H9 (cell line): ENCODE measurements at regions not wholly inside any gene's neighbourhood (a gene's known extent, or its start where the extent isn't known, plus 50 kb on each side); places are given as distances from the start of the nearest gene placed in this dataset.

Source experiments
- DNase-seq: peaks from one replicate; pipeline ENCODE4 v3.0.0-alpha.2; 2017
- H2AFZ ChIP-seq: one replicate; pipeline ENCODE4 v1.6.1; 2013; ENCODE audit warnings: mild to moderate bottlenecking, low read length, control low read depth, moderate library complexity
- H2AK5ac ChIP-seq: 2 replicates; pipeline ENCODE4 v1.6.1; 2013; ENCODE audit warnings: low read length, control low read depth, mixed read lengths; ENCODE audit not compliant: insufficient read length
- H2BK120ac ChIP-seq: one replicate; pipeline ENCODE4 v1.6.1; 2013; ENCODE audit warnings: low read depth, mild to moderate bottlenecking, low read length, control low read depth, inconsistent platforms; ENCODE audit not compliant: poor library complexity, severe bottlenecking
- H2BK12ac ChIP-seq: 2 replicates; pipeline ENCODE4 v1.6.1; 2013; ENCODE audit warnings: low read length, control low read depth, mixed read lengths, low read depth; ENCODE audit not compliant: insufficient read length
- H2BK15ac ChIP-seq: 2 replicates; pipeline ENCODE4 v1.6.1; 2013; ENCODE audit warnings: low read depth, low read length, control low read depth
- H2BK20ac ChIP-seq: one replicate; pipeline ENCODE4 v1.6.1; 2013; ENCODE audit warnings: low read depth, mild to moderate bottlenecking, low read length, control low read depth, inconsistent platforms; ENCODE audit not compliant: poor library complexity, severe bottlenecking
- H2BK5ac ChIP-seq: 2 replicates; pipeline ENCODE4 v1.6.1; 2013; ENCODE audit warnings: low read length, control low read depth, mixed read lengths; ENCODE audit not compliant: insufficient read length
- H3K14ac ChIP-seq: 2 replicates; pipeline ENCODE4 v1.6.1; 2013; ENCODE audit warnings: low read length, control low read depth; ENCODE audit not compliant: insufficient read depth
- H3K18ac ChIP-seq: 2 replicates; pipeline ENCODE4 v1.6.1; 2013; ENCODE audit warnings: low read depth, mild to moderate bottlenecking, mixed read lengths, low read length, control low read depth; ENCODE audit not compliant: insufficient read length
- H3K23ac ChIP-seq: 2 replicates; pipeline ENCODE4 v1.6.1; 2013; ENCODE audit warnings: low read length, control low read depth, mixed read lengths, low read depth; ENCODE audit not compliant: insufficient read length
- H3K23me2 ChIP-seq: 2 replicates; pipeline ENCODE4 v1.6.1; 2013; ENCODE audit warnings: low read depth, mild to moderate bottlenecking, mixed read lengths, low read length, control low read depth; ENCODE audit not compliant: insufficient read length, poor library complexity, severe bottlenecking
- H3K27ac ChIP-seq: 2 replicates; pipeline ENCODE4 v1.5.1; 2013; ENCODE audit warnings: low read length, control low read depth, mixed read lengths, low read depth; ENCODE audit not compliant: insufficient read length
- H3K27me3 ChIP-seq: 2 replicates; pipeline ENCODE4 v1.6.1; 2013; ENCODE audit warnings: low read length, control low read depth, inconsistent platforms; ENCODE audit not compliant: insufficient read depth
- H3K4ac ChIP-seq: 2 replicates; pipeline ENCODE4 v1.6.1; 2013; ENCODE audit warnings: low read depth, mild to moderate bottlenecking, control low read depth, inconsistent platforms, low read length, moderate library complexity
- H3K4me1 ChIP-seq: 2 replicates; pipeline ENCODE4 v1.6.1; 2013; ENCODE audit warnings: low read length, control low read depth, inconsistent platforms; ENCODE audit not compliant: insufficient read depth
- H3K4me2 ChIP-seq: 2 replicates; pipeline ENCODE4 v1.6.1; 2013; ENCODE audit warnings: low read length, control low read depth, mixed read lengths; ENCODE audit not compliant: insufficient read length, insufficient read depth
- H3K56ac ChIP-seq: 2 replicates; pipeline ENCODE4 v1.6.1; 2013; ENCODE audit warnings: low read depth, mild to moderate bottlenecking, mixed read lengths, low read length, control low read depth; ENCODE audit not compliant: insufficient read length
- H3K79me1 ChIP-seq: 2 replicates; pipeline ENCODE4 v1.6.1; 2013; ENCODE audit warnings: low read depth, mild to moderate bottlenecking, moderate library complexity, low read length, control low read depth, inconsistent platforms; ENCODE audit not compliant: insufficient read depth, poor library complexity, severe bottlenecking
- H3K79me2 ChIP-seq: 2 replicates; pipeline ENCODE4 v1.6.1; 2013; ENCODE audit warnings: low read length, control low read depth, inconsistent platforms; ENCODE audit not compliant: insufficient read depth
- H3K9ac ChIP-seq: 2 replicates; pipeline ENCODE4 v1.6.1; 2013; ENCODE audit warnings: low read length, control low read depth, mixed read lengths; ENCODE audit not compliant: insufficient read length; ENCODE audit errors: extremely low read depth
- H3K9me3 ChIP-seq: one replicate; pipeline ENCODE4 v1.6.1; 2013; ENCODE audit warnings: low read depth, low read length, inconsistent platforms; ENCODE audit not compliant: control insufficient read depth
- H3T11ph ChIP-seq: one replicate; pipeline ENCODE4 v1.6.1; 2013; ENCODE audit warnings: mild to moderate bottlenecking, low read length, control low read depth, inconsistent platforms
- H4K20me1 ChIP-seq: one replicate; pipeline ENCODE4 v1.6.1; 2013; ENCODE audit not compliant: control insufficient read depth, insufficient read length, insufficient read depth
- H4K5ac ChIP-seq: 2 replicates; pipeline ENCODE4 v1.6.1; 2013; ENCODE audit warnings: low read depth, mild to moderate bottlenecking, mixed read lengths, low read length, control low read depth; ENCODE audit not compliant: insufficient read length
- H4K8ac ChIP-seq: replicated peaks from 2 replicates; pipeline ENCODE4 v1.6.1; 2013; ENCODE audit warnings: low read length, control low read depth, mixed read lengths, low read depth; ENCODE audit not compliant: insufficient read length
- H4K91ac ChIP-seq: 2 replicates; pipeline ENCODE4 v1.6.1; 2013; ENCODE audit warnings: low read depth, mild to moderate bottlenecking, moderate library complexity, mixed read lengths, low read length, control low read depth; ENCODE audit not compliant: insufficient read length
- H3K27ac Mint-ChIP-seq, 3 experiments: 2 replicates in 2 of 3; 3 replicates in 1 of 3; pipeline ENCODE4 v1.8.0; 2020 to 2021; ENCODE audit warnings: mixed read lengths in 3 of 3, mild to moderate bottlenecking in 1 of 3, moderate library complexity in 1 of 3
- H3K27me3 Mint-ChIP-seq: 2 replicates; pipeline ENCODE4 v1.8.0; 2021; ENCODE audit warnings: low read depth, mild to moderate bottlenecking, moderate library complexity, mixed read lengths
- H3K36me3 Mint-ChIP-seq, 3 experiments: 2 replicates in 2 of 3; 3 replicates in 1 of 3; pipeline ENCODE4 v1.8.0; 2020 to 2021; ENCODE audit warnings: low read depth in 3 of 3, mixed read lengths in 3 of 3; ENCODE audit not compliant: insufficient read depth in 1 of 3
- H3K4me1 Mint-ChIP-seq, 2 experiments: 2 replicates each; pipeline ENCODE4 v1.8.0; 2020; ENCODE audit warnings: mixed read lengths in 2 of 2
- H3K4me3 Mint-ChIP-seq, 2 experiments: 2 replicates in 1 of 2; 3 replicates in 1 of 2; pipeline ENCODE4 v1.8.0; 2020 to 2021; ENCODE audit warnings: mild to moderate bottlenecking in 2 of 2, mixed read lengths in 2 of 2, moderate library complexity in 1 of 2
- H3K9me3 Mint-ChIP-seq, 2 experiments: 2 replicates in 1 of 2; 3 replicates in 1 of 2; pipeline ENCODE4 v1.8.0; 2020; ENCODE audit warnings: mild to moderate bottlenecking in 2 of 2, mixed read lengths in 2 of 2, moderate library complexity in 1 of 2
- CTCF ChIP-seq: fragments of 200-600 bp; sonication (generic); conservative IDR thresholded peaks from 3 replicates; pipeline ENCODE4 v1.8.0; 2021; ENCODE audit warnings: antibody characterized with exemption, mild to moderate bottlenecking
- WGBS: extraction: QIAGEN DNeasy Blood & Tissue Kit; methylation state at CpG from one replicate; pipeline ENCODE4 v1.1.7; 2013; ENCODE audit warnings: missing lambda C conversion rate, low lambda C conversion rate, mixed read lengths; ENCODE audit not compliant: insufficient read length; ENCODE audit errors: extremely low coverage; 5-methylcytosine and 5-hydroxymethylcytosine counted together

- no peak overlapping the region for H3K27ac ChIP-seq
- no peak overlapping the region for H3K4me2 ChIP-seq
- H3K27me3 ChIP-seq: no peaks in the 10 kb centered on the region
- H4K20me1 ChIP-seq: no peaks in the 10 kb centered on the region
- H3K23me2 ChIP-seq: no peaks in the 10 kb centered on the region
- no peak for TF ChIP-seq CTCF
- H2BK120ac ChIP-seq: no peak overlapping the region
- no peak overlapping the region for H2BK12ac ChIP-seq
- no peaks in the 10 kb centered on the region for H3K9me3 Mint-ChIP-seq
- no peak overlapping the region for H3K27ac Mint-ChIP-seq
- H2BK5ac ChIP-seq: no peak overlapping the region
- no peaks in the 10 kb centered on the region for H3K4me1 ChIP-seq
- no peak overlapping the region for H3K14ac ChIP-seq
- H2BK15ac ChIP-seq: no peak overlapping the region
- H4K5ac ChIP-seq: no peak overlapping the region
- H3T11ph ChIP-seq: no peak overlapping the region
- no peak overlapping the region for H3K4ac ChIP-seq
- no peak overlapping the region for H3K9ac ChIP-seq
- H2AK5ac ChIP-seq: no peak overlapping the region
- no peaks in the 10 kb centered on the region for H3K36me3 Mint-ChIP-seq
- H3K18ac ChIP-seq: no peak overlapping the region
- H3K23ac ChIP-seq: no peak overlapping the region
- no CpG with 5 or more reads among the region's 3 CpGs for WGBS
- no peak for DNase-seq
- peaks cover 2 to 3% of the 10 kb centered on the region in 2 experiments; a peak in 3 of 4 replicates for H3K4me1 Mint-ChIP-seq
- no peak overlapping the region for H3K56ac ChIP-seq
- H3K79me1 ChIP-seq: no peaks in the 10 kb centered on the region
- no peaks in the 10 kb centered on the region for H3K9me3 ChIP-seq
- H3K27me3 Mint-ChIP-seq: no peaks in the 10 kb centered on the region
- H3K79me2 ChIP-seq: no peaks in the 10 kb centered on the region
- H2AFZ ChIP-seq: no peak overlapping the region
- H4K8ac ChIP-seq: no peak overlapping the region
- H3K4me3 Mint-ChIP-seq: no peak overlapping the region
- H4K91ac ChIP-seq: no peak overlapping the region
- no peak overlapping the region for H2BK20ac ChIP-seq
Observed at GRCh38 chr7:54338319-54338718, 203.9 kb upstream of the VSTM2A start.
